AG04449 (cell line): ENCODE measurements at regions not wholly inside any gene's neighbourhood (a gene's known extent, or its start where the extent isn't known, plus 50 kb on each side); places are given as distances from the start of the nearest gene placed in this dataset.

Experiments
- CTCF ChIA-PET: fragments of 350-600 bp; formaldehyde crosslinking; extraction: SDS; loops from one replicate; lab custom pipeline; 2021; ENCODE audit warnings: antibody characterized with exemption; lab: Yijun Ruan, JAX
- POLR2A ChIA-PET: fragments of 400-600, 350-600 bp; formaldehyde crosslinking; extraction: SDS; loops from one replicate; lab custom pipeline; 2020; ENCODE audit warnings: antibody characterized with exemption, inconsistent platforms; lab: Yijun Ruan, JAX
- DNase-seq: peaks from one replicate; pipeline ENCODE4 v3.0.0-alpha.2; 2010; ENCODE audit warnings: low read depth, low spot score
- H3K4me3 ChIP-seq: 2 replicates; pipeline ENCODE4 v1.5.1; 2011; ENCODE audit warnings: low read depth, mild to moderate bottlenecking, control low read depth, low read length
- CTCF ChIP-seq: IDR thresholded peaks from one replicate; pipeline ENCODE4 v1.5.1; 2011; ENCODE audit warnings: mild to moderate bottlenecking, moderate library complexity, low read length, control low read depth, inconsistent platforms; ENCODE audit not compliant: insufficient read depth; ENCODE audit errors: missing control alignments

- H3K4me3 ChIP-seq = no peak overlapping the region
- POLR2A ChIA-PET = no interaction called here
- TF ChIP-seq CTCF = no peak
- CTCF ChIA-PET = no interaction called here
- DNase-seq = no peak
These were observed 1361.3 kb downstream of the UQCRFS1 start for GRCh38 chr19:27851543-27852060.

- CTCF ChIA-PET = no interaction called here
- H3K4me3 ChIP-seq = no peak overlapping the region
- no peak for DNase-seq
- TF ChIP-seq CTCF = no peak
- POLR2A ChIA-PET = no interaction called here
These were observed 1361.9 kb downstream of the UQCRFS1 start for GRCh38 chr19:27851002-27851481.

- POLR2A ChIA-PET = no interaction called here
- H3K4me3 ChIP-seq = no peak overlapping the region
- no peak for TF ChIP-seq CTCF
- CTCF ChIA-PET = no interaction called here
- DNase-seq = no peak
These were observed 1366.0 kb downstream of the UQCRFS1 start for GRCh38 chr19:27846944-27847343.

- POLR2A ChIA-PET = no interaction called here
- no peak for TF ChIP-seq CTCF
- H3K4me3 ChIP-seq = no peak overlapping the region
- no peak for DNase-seq
- CTCF ChIA-PET = no interaction called here
These were observed 1368.7 kb downstream of the UQCRFS1 start for GRCh38 chr19:27844261-27844660.

- ChIA-PET CTCF (no interaction called here), POLR2A (no interaction called here)
- no peak for TF ChIP-seq CTCF
These were observed 1369.1 kb downstream of the UQCRFS1 start for GRCh38 chr19:27843861-27844260.

GRCh38 chr19:27833031-27833430, 1379.9 kb downstream of the UQCRFS1 start:
- no peak for DNase-seq
- ChIA-PET POLR2A (interaction anchor here (0.8 kb wide), 1 partner anchor 39 kb away, joined by 3 read pairs; no protein-coding TSS in a partner anchor), CTCF (no interaction called here)
- no peak for TF ChIP-seq CTCF
- H3K4me3 ChIP-seq = no peak overlapping the region

More at GRCh38 chr19:27843861-27844260, 1369.1 kb downstream of the UQCRFS1 start:
- no peak overlapping the region for H3K4me3 ChIP-seq
- DNase-seq = no peak
